ENCODE measurements at regions not wholly inside any gene's neighbourhood (a gene's known extent, or its start where the extent isn't known, plus 50 kb on each side); places are given as distances from the start of the nearest gene placed in this dataset.

- no peak overlapping the region for H3K27ac Mint-ChIP-seq
- H3K4me3 Mint-ChIP-seq, result no peak overlapping the region
- no peaks in the 10 kb centered on the region for H3K4me1 Mint-ChIP-seq
- H3K36me3 Mint-ChIP-seq (ENCODE audit: low read depth), result no peaks in the 10 kb centered on the region
- no peak for ATAC-seq (replicated peaks)
- no peaks in the 10 kb centered on the region for H3K27me3 Mint-ChIP-seq
- H3K9me3 Mint-ChIP-seq, result no peaks in the 10 kb centered on the region
Observed at GRCh38 chr16:49216593-49216992, 65.0 kb downstream of the CBLN1 start.

GRCh38 chr16:49213594-49213993 lies 68.0 kb downstream of the CBLN1 start:
- no peaks in the 10 kb centered on the region for H3K9me3 Mint-ChIP-seq
- ATAC-seq (replicated peaks), result no peak

DNA sequence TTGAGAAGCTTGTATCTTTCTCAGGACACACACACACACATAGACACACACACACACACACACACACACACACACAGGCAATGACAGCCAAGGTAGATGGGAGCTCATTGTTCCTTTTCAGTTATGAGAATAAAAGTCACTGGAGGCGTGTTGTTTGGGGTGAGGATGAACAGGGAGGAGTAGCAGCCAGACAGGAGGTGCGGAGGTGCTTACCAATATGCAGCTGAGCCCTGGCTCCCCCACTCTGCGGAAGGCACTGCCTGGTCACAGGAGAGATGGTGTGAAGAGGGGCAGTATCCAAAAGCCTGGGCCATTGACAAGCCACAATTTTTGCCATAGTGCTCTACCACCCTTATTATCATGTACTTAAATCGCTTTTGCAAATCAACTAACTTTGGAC lies 77.4 kb downstream of the CBLN1 start:
- no peaks in the 10 kb centered on the region for H3K4me1 Mint-ChIP-seq
- peaks cover 3% of the 10 kb centered on the region for H3K27me3 Mint-ChIP-seq
- ATAC-seq (replicated peaks), result no peak
- H3K27ac Mint-ChIP-seq, result no peak overlapping the region
- no peaks in the 10 kb centered on the region for H3K9me3 Mint-ChIP-seq
- H3K4me3 Mint-ChIP-seq, result no peak overlapping the region
- H3K36me3 Mint-ChIP-seq (ENCODE audit: low read depth), result no peaks in the 10 kb centered on the region

More at GRCh38 chr16:49213594-49213993, 68.0 kb downstream of the CBLN1 start:
- H3K4me1 Mint-ChIP-seq, result no peaks in the 10 kb centered on the region
- no peaks in the 10 kb centered on the region for H3K27me3 Mint-ChIP-seq
- H3K4me3 Mint-ChIP-seq, result no peak overlapping the region
- no peak overlapping the region for H3K27ac Mint-ChIP-seq
- no peaks in the 10 kb centered on the region for H3K36me3 Mint-ChIP-seq (ENCODE audit: low read depth)

- no peaks in the 10 kb centered on the region for H3K9me3 Mint-ChIP-seq
- no peak overlapping the region for H3K4me3 Mint-ChIP-seq
- peaks cover 3% of the 10 kb centered on the region for H3K27me3 Mint-ChIP-seq
- ATAC-seq (replicated peaks), result no peak
- H3K4me1 Mint-ChIP-seq, result no peaks in the 10 kb centered on the region
- H3K27ac Mint-ChIP-seq, result no peak overlapping the region
- no peaks in the 10 kb centered on the region for H3K36me3 Mint-ChIP-seq (ENCODE audit: low read depth)
Observed at GRCh38 chr16:49203361-49203760, 78.3 kb downstream of the CBLN1 start.

GRCh38 chr16:49201118-49201517 lies 80.5 kb downstream of the CBLN1 start:
- no peak for ATAC-seq (replicated peaks)
- H3K27me3 Mint-ChIP-seq, result peaks cover 3% of the 10 kb centered on the region
- no peaks in the 10 kb centered on the region for H3K36me3 Mint-ChIP-seq (ENCODE audit: low read depth)
- no peaks in the 10 kb centered on the region for H3K9me3 Mint-ChIP-seq
- H3K4me1 Mint-ChIP-seq, result no peaks in the 10 kb centered on the region
- H3K4me3 Mint-ChIP-seq, result no peak overlapping the region
- H3K27ac Mint-ChIP-seq, result no peak overlapping the region

- Mint-ChIP-seq H3K27ac (no peak overlapping the region), H3K9me3 (no peaks in the 10 kb centered on the region), H3K27me3 (peaks cover 3% of the 10 kb centered on the region), H3K4me1 (no peaks in the 10 kb centered on the region), H3K36me3 (ENCODE audit: low read depth) (no peaks in the 10 kb centered on the region), H3K4me3 (no peak overlapping the region)
- no peak for ATAC-seq (replicated peaks)
Observed at GRCh38 chr16:49200223-49200820, 81.3 kb downstream of the CBLN1 start.

DNA sequence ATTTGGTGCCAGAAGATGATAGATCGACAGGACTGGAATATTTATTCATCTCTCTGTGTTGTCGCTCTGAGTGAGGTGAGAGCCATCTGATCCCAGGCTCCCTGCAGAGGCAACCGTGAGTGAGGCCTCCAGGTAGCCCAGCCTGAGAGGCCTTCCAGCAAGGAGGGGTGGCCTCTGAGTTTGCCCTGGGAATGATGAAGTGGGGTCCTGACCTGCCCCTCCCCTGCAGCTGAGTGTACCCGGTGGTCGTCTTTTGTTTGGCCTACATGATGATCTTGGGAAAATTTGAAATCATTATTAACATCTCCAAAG lies 86.4 kb downstream of the CBLN1 start:
- no peak for ATAC-seq (replicated peaks)
- H3K9me3 Mint-ChIP-seq, result peaks cover 3% of the 10 kb centered on the region
- H3K36me3 Mint-ChIP-seq (ENCODE audit: low read depth), result no peaks in the 10 kb centered on the region
- no peak overlapping the region for H3K27ac Mint-ChIP-seq
- no peaks in the 10 kb centered on the region for H3K27me3 Mint-ChIP-seq
- no peaks in the 10 kb centered on the region for H3K4me1 Mint-ChIP-seq
- no peak overlapping the region for H3K4me3 Mint-ChIP-seq

DNA sequence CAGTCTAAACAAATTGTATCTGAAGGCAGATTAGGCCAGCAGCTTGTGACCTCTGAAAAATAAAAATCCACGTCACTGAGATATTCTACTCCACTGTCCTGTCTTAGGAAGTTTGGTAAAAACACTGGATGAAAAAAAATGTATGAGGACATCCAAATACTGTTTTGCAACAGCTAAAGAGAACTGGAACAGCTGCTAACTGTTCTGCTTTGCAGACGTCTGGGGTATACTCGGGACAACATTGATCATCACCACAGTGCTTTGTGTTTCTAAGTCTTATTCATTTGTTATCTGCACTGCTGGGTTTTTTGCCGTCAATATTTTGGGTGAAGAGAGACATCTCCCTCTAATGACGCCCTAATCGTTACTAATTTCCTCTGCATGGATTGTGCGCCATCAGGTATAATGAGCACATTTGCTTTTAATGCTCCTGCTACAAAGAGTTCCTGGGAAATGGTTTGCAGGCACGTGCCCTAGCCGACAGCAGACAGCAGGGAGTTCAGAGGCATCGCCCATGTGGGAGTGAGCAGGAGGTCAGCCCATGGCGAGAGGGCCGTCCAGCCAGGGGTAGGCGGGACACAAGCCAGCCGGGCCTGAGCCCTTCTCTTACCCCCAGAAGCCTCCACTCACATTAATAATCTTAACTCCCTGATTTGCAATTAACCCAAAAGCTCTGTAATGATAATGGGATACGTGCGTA lies 87.0 kb downstream of the CBLN1 start:
- no peaks in the 10 kb centered on the region for H3K4me1 Mint-ChIP-seq
- ATAC-seq (replicated peaks), result no peak
- H3K4me3 Mint-ChIP-seq, result no peak overlapping the region
- H3K27me3 Mint-ChIP-seq, result no peaks in the 10 kb centered on the region
- H3K9me3 Mint-ChIP-seq, result peaks cover 3% of the 10 kb centered on the region
- H3K36me3 Mint-ChIP-seq (ENCODE audit: low read depth), result no peaks in the 10 kb centered on the region
- no peak overlapping the region for H3K27ac Mint-ChIP-seq

DNA sequence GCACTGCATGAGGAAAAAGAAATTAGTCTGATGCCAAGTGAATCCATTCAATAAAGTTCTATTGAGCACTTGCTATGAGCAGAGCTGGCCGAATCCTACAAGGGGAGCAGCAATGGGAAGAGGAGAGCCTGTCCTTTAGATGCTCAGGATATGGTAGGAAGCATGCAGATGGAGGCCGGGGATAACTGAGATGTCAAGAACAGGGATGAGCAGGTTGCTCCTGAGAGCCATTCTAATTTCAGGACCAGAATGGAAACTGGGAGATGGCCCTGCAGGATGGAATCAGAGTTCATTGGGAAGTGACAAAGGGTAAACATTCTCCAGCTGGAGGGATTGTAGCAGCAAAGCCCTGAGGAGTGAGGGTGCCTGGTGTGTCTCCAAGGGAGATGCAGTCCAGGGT lies 88.0 kb downstream of the CBLN1 start:
- no peak for ATAC-seq (replicated peaks)
- no peak overlapping the region for H3K4me3 Mint-ChIP-seq
- H3K27me3 Mint-ChIP-seq, result no peaks in the 10 kb centered on the region
- no peak overlapping the region for H3K27ac Mint-ChIP-seq
- peaks cover 3% of the 10 kb centered on the region for H3K9me3 Mint-ChIP-seq
- H3K36me3 Mint-ChIP-seq (ENCODE audit: low read depth), result no peaks in the 10 kb centered on the region
- no peaks in the 10 kb centered on the region for H3K4me1 Mint-ChIP-seq

- Mint-ChIP-seq H3K4me3 (no peak overlapping the region), H3K9me3 (peaks cover 3% of the 10 kb centered on the region), H3K27ac (no peak overlapping the region), H3K4me1 (no peaks in the 10 kb centered on the region), H3K27me3 (no peaks in the 10 kb centered on the region), H3K36me3 (ENCODE audit: low read depth) (no peaks in the 10 kb centered on the region)
- no peak for ATAC-seq (replicated peaks)
Observed at GRCh38 chr16:49189286-49189685, 92.4 kb downstream of the CBLN1 start.

GRCh38 chr16:49183911-49184310 lies 97.7 kb downstream of the CBLN1 start:
- no peaks in the 10 kb centered on the region for H3K36me3 Mint-ChIP-seq (ENCODE audit: low read depth)
- no peaks in the 10 kb centered on the region for H3K27me3 Mint-ChIP-seq
- no peak overlapping the region for H3K4me3 Mint-ChIP-seq
- ATAC-seq (replicated peaks), result no peak
- H3K27ac Mint-ChIP-seq, result no peak overlapping the region
- no peaks in the 10 kb centered on the region for H3K4me1 Mint-ChIP-seq
- H3K9me3 Mint-ChIP-seq, result no peaks in the 10 kb centered on the region

DNA sequence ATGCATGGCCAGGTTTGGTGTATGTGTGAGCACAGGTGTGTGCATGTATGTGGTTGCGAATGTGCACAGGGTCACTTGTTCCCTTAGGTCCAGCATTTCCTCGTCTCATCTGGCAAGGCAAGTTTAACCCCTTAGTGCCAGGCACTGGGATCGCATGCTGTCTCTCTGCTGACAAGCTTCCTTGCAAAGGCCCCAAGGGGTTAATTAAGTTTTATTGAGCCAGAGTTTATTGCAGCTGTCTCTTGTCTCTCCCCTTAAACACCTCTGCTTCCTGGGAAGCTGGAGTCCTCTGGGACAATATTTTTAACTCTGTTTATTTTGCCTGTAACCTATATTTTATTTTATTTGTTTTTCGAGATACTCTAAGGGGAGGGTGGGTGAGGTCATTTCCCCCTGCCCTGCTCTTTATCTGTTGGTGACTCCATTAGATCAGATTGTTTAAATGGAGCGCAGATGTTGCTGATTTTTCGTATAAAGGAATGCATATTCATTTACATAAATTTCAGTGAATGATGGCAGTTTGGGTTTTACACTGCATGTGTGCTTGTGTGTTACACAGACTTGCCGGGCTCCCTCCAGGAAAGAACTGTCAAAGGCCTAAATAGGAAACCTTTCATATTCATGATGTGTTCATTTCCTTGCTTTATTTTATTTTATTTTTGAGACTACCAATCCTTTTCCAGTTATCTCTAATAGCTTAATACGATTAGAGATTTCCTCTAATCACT lies 99.7 kb downstream of the CBLN1 start:
- Mint-ChIP-seq H3K4me3 (no peak overlapping the region), H3K9me3 (no peaks in the 10 kb centered on the region), H3K27ac (no peak overlapping the region), H3K4me1 (no peaks in the 10 kb centered on the region), H3K27me3 (no peaks in the 10 kb centered on the region), H3K36me3 (ENCODE audit: low read depth) (no peaks in the 10 kb centered on the region)
- no peak for ATAC-seq (replicated peaks)

GRCh38 chr16:49179714-49180330 lies 101.8 kb downstream of the CBLN1 start:
- no peaks in the 10 kb centered on the region for H3K4me1 Mint-ChIP-seq
- H3K9me3 Mint-ChIP-seq, result peaks cover 4% of the 10 kb centered on the region
- no peaks in the 10 kb centered on the region for H3K36me3 Mint-ChIP-seq (ENCODE audit: low read depth)
- H3K27ac Mint-ChIP-seq, result no peak overlapping the region
- no peak for ATAC-seq (replicated peaks)
- H3K27me3 Mint-ChIP-seq, result no peaks in the 10 kb centered on the region
- H3K4me3 Mint-ChIP-seq, result no peak overlapping the region

DNA sequence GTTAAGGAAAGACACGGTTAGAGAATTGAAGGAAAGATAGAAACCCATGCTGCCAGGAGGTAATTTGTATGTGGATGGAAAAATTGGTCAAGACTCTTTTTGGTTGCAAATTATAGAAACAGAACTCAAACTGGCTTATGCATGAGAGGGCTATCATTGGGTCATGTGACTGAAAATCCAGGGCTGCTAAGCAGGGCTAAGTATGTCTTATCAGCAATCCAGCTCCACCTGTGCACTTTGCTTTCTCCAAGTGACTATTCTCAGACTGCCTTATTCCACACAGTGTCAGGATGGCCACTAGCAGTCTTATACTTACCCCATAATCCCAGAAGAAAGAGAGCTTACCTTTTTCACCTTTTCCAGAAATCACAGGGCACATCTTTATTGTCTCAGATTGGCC lies 113.5 kb downstream of the CBLN1 start:
- no peak overlapping the region for H3K27ac Mint-ChIP-seq
- ATAC-seq (replicated peaks), result no peak
- no peaks in the 10 kb centered on the region for H3K9me3 Mint-ChIP-seq
- no peaks in the 10 kb centered on the region for H3K4me1 Mint-ChIP-seq
- no peaks in the 10 kb centered on the region for H3K36me3 Mint-ChIP-seq (ENCODE audit: low read depth)
- no peak overlapping the region for H3K4me3 Mint-ChIP-seq
- no peaks in the 10 kb centered on the region for H3K27me3 Mint-ChIP-seq

DNA sequence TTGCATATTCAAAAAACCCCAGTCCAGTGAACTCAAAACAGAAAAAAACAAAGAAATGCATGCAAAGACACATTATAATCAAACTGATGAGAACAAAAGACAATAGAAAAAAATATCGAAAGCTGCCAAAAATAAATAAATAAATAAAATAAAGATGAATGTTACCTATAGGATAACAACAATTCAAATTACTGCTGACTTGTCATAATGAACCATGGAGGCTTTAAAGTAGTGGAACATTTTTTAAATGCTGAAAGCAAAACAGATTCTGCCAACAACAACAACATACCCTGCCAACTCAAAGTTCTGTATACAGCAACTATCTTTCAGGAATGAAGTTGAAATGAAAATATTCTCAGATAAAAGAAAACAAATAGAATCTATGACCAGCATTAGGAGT lies 116.6 kb downstream of the CBLN1 start:
- H3K27me3 Mint-ChIP-seq, result no peaks in the 10 kb centered on the region
- no peaks in the 10 kb centered on the region for H3K36me3 Mint-ChIP-seq (ENCODE audit: low read depth)
- no peak for ATAC-seq (replicated peaks)
- H3K9me3 Mint-ChIP-seq, result no peaks in the 10 kb centered on the region
- no peaks in the 10 kb centered on the region for H3K4me1 Mint-ChIP-seq
- H3K27ac Mint-ChIP-seq, result no peak overlapping the region
- no peak overlapping the region for H3K4me3 Mint-ChIP-seq
